Nephron (organoid): ENCODE measurements at regions not wholly inside any gene's neighbourhood (a gene's known extent, or its start where the extent isn't known, plus 50 kb on each side); places are given as distances from the start of the nearest gene placed in this dataset.
A peak's percentile ranks its signal among the peaks of the same experiment; 100 is the strongest.

ENCODE experiments used
- H3K27ac Mint-ChIP-seq, 3 experiments: 2 replicates each; pipeline ENCODE4 v1.8.0; 2020; ENCODE audit warnings: mixed read lengths in 3 of 3, mild to moderate bottlenecking in 2 of 3, moderate library complexity in 1 of 3
- H3K27me3 Mint-ChIP-seq: 2 replicates; pipeline ENCODE4 v1.8.0; 2021; ENCODE audit warnings: low read depth, mild to moderate bottlenecking, moderate library complexity, mixed read lengths
- H3K36me3 Mint-ChIP-seq: 2 replicates; pipeline ENCODE4 v1.8.0; 2020; ENCODE audit warnings: low read depth, mixed read lengths
- H3K4me1 Mint-ChIP-seq: 2 replicates; pipeline ENCODE4 v1.8.0; 2020; ENCODE audit warnings: mixed read lengths
- H3K4me3 Mint-ChIP-seq, 3 experiments: 2 replicates each; pipeline ENCODE4 v1.8.0; 2020; ENCODE audit warnings: mild to moderate bottlenecking in 3 of 3, mixed read lengths in 3 of 3, moderate library complexity in 2 of 3
- H3K9me3 Mint-ChIP-seq: 2 replicates; pipeline ENCODE4 v1.8.0; 2020; ENCODE audit warnings: mixed read lengths
- TF ChIP-seq, protein P1 (sequence below), 3 experiments: fragments of 200-600 bp; sonication (generic); IDR thresholded peaks; one replicate each; pipeline ENCODE4 v1.5.0; 2021; ENCODE audit warnings: antibody characterized with exemption in 3 of 3; ENCODE audit not compliant: unreplicated experiment in 3 of 3

DNA sequence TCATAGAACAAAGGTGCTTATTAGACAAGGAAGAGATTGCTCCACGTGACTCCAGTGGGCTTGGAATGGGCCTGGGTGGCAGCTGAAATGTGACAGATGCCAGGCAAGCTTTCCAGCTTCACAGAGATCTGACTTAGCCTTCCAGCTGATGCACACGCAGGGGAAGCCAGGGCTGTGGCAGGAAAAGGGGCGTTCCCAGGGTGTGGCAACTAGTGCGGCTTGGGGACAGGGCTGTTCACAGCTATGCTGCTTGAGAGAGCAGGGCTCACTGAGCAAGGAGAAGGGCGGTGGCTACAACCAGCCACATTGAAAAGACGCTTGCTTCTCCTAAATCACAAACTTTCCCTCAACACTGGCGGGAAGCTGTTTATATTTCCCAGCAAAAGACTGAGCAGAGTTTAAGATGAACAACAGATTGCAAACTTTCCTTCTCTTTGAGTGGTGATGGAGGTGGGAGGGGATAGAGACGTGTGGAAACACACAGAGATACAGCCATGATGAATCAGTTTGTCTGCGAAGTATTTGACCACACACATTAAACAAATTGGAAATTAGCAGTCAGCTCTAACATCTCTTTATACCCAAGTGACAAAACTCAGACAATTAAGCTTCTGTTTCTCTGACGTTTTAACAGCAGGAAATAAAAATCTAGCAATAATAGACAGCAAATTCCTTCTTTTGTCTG lies 127.5 kb downstream of the BDH1 start:
- peaks cover 21% of the 10 kb centered on the region for H3K27me3 Mint-ChIP-seq
- TF ChIP-seq, protein P1, sequence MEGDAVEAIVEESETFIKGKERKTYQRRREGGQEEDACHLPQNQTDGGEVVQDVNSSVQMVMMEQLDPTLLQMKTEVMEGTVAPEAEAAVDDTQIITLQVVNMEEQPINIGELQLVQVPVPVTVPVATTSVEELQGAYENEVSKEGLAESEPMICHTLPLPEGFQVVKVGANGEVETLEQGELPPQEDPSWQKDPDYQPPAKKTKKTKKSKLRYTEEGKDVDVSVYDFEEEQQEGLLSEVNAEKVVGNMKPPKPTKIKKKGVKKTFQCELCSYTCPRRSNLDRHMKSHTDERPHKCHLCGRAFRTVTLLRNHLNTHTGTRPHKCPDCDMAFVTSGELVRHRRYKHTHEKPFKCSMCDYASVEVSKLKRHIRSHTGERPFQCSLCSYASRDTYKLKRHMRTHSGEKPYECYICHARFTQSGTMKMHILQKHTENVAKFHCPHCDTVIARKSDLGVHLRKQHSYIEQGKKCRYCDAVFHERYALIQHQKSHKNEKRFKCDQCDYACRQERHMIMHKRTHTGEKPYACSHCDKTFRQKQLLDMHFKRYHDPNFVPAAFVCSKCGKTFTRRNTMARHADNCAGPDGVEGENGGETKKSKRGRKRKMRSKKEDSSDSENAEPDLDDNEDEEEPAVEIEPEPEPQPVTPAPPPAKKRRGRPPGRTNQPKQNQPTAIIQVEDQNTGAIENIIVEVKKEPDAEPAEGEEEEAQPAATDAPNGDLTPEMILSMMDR (IDR thresholded peaks at IDR 0.05; ENCODE audit: unreplicated experiment in 3 of 3), result no peak
- H3K36me3 Mint-ChIP-seq, result no peaks in the 10 kb centered on the region
- peak overlapping the region; percentile 95 to 99 (median 97) for H3K27ac Mint-ChIP-seq
- H3K4me1 Mint-ChIP-seq, result peaks cover 79% of the 10 kb centered on the region
- peak overlapping the region; percentile 20 to 37 (median 30) for H3K4me3 Mint-ChIP-seq
- peaks cover 2% of the 10 kb centered on the region for H3K9me3 Mint-ChIP-seq

DNA sequence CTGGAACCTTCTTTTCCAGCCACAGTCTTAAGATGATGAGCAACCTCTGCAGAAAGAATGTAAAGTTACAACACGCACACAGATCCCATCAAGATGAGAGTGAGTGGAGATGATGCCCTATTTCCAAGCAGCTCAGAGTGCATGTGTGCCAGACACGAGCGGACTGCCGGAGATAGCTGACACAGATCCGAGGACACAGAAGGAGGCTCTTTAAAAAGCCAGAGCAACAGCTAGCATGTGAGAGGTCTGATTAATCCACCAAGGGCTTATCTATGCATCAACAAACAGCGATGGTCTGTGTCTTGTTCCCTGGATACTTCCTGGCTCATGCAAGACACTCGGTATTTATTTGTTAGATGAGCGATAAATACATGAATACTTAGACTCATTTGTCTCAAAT lies 128.6 kb upstream of the DLG1 start:
- H3K4me3 Mint-ChIP-seq, result peak overlapping the region in 1 of 3 experiments; percentile 8
- peaks cover 21% of the 10 kb centered on the region for H3K27me3 Mint-ChIP-seq
- TF ChIP-seq, protein P1 (IDR thresholded peaks at IDR 0.05; ENCODE audit: unreplicated experiment in 3 of 3), result no peak
- peak overlapping the region; percentile 95 to 99 (median 97) for H3K27ac Mint-ChIP-seq
- H3K4me1 Mint-ChIP-seq, result peaks cover 74% of the 10 kb centered on the region
- no peaks in the 10 kb centered on the region for H3K36me3 Mint-ChIP-seq
- no peaks in the 10 kb centered on the region for H3K9me3 Mint-ChIP-seq

DNA sequence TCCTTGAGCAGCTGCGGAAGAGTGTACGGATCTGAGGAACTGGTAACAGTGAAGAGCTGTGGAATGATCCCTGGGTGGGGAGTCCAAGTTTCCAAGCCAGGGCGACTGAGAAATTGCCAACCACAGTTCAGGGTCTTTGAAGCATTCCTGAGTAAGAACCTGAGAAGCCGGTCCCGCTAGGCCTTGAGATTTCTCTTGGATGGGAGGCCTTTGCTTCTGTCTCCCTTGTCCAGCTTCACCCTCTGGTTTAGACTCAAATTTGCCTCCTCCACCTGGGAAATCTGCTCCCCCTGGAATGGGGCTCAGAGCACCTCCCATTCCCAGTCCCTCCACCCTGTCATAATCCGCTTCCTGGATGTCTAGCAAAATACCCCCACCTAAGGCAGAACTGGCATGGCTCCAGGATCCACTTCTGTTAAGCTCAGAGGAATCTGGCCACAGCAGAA lies 127.7 kb upstream of the DLG1 start:
- peaks cover 66% of the 10 kb centered on the region for H3K4me1 Mint-ChIP-seq
- H3K27ac Mint-ChIP-seq, result peak overlapping the region; percentile 95 to 99 (median 99)
- H3K9me3 Mint-ChIP-seq, result no peaks in the 10 kb centered on the region
- peaks cover 21% of the 10 kb centered on the region for H3K27me3 Mint-ChIP-seq
- TF ChIP-seq, protein P1 (IDR thresholded peaks at IDR 0.05; ENCODE audit: unreplicated experiment in 3 of 3), result no peak
- no peaks in the 10 kb centered on the region for H3K36me3 Mint-ChIP-seq
- peak overlapping the region in 2 of 3 experiments; percentile 42 to 59 for H3K4me3 Mint-ChIP-seq

DNA sequence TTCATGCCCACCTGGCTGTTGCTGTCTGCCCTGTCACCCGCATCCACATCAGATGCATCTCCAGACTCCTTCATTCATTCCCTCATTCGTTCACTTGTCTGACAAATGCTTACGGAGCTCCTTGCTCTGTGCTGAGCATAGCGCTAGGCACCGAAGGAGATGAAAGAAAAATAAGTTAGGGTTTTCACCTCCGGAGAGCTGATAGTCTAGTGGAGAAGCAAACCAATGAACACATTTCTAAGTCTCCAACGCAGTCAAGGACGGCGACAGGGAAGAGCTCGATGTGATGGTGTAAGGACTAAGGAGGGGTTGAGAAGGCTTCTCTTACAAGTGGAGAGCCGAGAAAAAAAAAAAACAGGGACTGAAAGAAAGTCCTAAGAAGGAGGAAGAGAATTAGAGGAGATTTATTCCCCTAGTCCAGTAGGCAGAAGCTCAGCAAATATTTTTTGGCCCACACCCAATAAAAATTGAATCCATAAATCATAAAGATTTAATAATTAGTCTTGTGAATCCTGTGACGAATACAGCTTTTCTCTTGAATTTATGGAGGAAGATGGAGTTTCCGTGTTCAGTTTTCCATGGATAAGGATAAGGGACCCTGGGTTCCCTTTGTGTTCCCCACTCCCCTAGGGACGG lies 127.2 kb upstream of the DLG1 start:
- peaks cover 24% of the 10 kb centered on the region for H3K27me3 Mint-ChIP-seq
- peaks cover 61% of the 10 kb centered on the region for H3K4me1 Mint-ChIP-seq
- no peaks in the 10 kb centered on the region for H3K36me3 Mint-ChIP-seq
- H3K4me3 Mint-ChIP-seq, result peak overlapping the region in 2 of 3 experiments; percentile 42 to 59
- H3K9me3 Mint-ChIP-seq, result no peaks in the 10 kb centered on the region
- TF ChIP-seq, protein P1 (IDR thresholded peaks at IDR 0.05; ENCODE audit: unreplicated experiment in 3 of 3), result no peak
- peak overlapping the region; percentile 95 to 99 (median 99) for H3K27ac Mint-ChIP-seq

DNA sequence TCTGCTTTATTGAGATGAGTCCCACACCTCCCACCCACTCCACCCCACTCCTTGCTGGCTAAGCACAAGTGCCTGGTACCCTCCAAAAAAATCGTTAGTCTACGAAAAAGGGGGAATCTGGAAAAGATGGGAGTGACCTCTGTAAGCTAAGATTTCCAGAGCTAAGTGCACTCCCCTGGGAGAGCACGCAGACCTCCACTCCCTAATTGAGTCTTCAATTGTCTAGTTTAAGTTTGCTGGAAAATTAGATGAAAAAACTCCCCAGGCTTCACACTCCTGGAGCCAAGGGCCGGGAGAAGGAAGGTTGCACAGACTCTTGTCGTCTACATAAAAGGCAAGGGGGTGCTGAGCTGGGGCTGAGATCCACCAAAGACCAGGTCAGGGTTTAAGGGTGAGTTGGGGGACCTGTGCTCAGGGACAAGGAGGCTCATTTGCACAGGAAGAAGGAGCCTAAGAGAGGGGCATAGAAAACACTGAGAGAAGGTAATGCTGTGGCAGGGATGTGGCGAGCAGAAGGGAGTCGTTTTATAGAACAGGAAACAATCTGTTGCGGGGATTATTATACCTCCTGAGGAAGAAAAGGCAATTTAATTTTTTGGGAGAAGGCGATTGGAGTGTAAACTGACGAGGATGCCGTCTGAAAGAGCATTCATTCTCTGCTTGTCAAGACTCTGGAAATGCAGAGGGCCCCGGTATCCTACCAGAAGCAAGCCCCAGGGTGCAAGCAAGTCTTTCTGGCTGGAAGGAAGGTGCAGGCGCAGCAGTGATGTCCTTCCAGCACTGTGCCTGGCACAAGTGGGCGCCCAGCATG lies 126.5 kb upstream of the DLG1 start:
- peak overlapping the region; percentile 14 to 21 (median 17) for H3K4me3 Mint-ChIP-seq

More for the DNA sequence above, 126.5 kb upstream of the DLG1 start:
- H3K4me1 Mint-ChIP-seq, result peaks cover 57% of the 10 kb centered on the region
- H3K27ac Mint-ChIP-seq, result peak overlapping the region; percentile 84 to 99 (median 90)
- TF ChIP-seq, protein P1 (IDR thresholded peaks at IDR 0.05; ENCODE audit: unreplicated experiment in 3 of 3), result no peak
- H3K27me3 Mint-ChIP-seq, result peaks cover 28% of the 10 kb centered on the region
- no peaks in the 10 kb centered on the region for H3K9me3 Mint-ChIP-seq
- H3K36me3 Mint-ChIP-seq, result no peaks in the 10 kb centered on the region
